HPDE6-E6E7 (cell line): ENCODE measurements at regions not wholly inside any gene's neighbourhood (a gene's known extent, or its start where the extent isn't known, plus 50 kb on each side); places are given as distances from the start of the nearest gene placed in this dataset.
"Not testable (repeated sequence)": the region's sequence is repeated elsewhere in the genome, so short reads cannot be mapped to it uniquely, and the experiment has no call there.

Experiments used
- DNase-seq: peaks from one replicate; pipeline ENCODE4 v3.0.0; 2011; ENCODE audit warnings: missing footprints; ENCODE audit errors: extremely low spot score

DNA sequence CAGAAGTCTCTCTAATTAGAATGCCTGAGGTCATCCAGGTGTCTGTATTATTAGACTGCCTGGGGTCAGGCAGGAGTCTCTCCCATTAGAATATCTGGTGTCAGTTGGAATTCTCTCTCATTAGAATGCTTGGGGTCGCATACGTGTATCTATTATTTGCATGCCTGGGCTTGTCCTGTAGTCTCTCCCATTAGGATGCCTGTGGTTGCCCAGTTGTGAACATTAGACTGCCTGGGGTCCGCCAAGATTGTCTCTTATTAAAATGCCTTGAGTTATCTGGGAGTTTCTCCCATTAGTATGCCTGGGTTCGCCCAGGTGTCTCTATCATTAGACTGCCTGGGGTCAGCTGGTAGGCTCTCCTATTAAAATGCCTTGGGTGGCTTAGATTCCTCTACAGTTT, 1494.7 kb downstream of the UQCRFS1 start:
- DNase-seq: no peak

DNA sequence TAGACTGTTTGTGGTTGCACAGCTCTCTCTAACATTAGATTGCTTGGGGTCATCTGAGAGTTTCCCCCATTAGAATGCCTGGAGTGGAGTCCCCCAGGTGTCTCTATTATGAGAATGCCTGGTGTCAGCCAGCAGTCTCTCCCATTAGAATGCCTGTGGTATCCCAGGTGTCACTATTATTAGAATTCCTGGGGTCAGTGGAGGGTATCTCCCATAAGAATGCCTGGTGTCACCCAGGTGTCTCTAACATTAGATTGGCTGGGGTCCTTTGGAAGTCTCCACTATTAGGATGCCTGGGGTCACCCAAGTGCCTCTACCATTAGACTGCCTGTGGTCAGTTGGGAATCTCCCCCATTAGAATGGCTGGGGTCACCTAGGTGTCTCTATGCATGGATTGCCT, 1495.1 kb downstream of the UQCRFS1 start:
- DNase-seq: no peak

DNA sequence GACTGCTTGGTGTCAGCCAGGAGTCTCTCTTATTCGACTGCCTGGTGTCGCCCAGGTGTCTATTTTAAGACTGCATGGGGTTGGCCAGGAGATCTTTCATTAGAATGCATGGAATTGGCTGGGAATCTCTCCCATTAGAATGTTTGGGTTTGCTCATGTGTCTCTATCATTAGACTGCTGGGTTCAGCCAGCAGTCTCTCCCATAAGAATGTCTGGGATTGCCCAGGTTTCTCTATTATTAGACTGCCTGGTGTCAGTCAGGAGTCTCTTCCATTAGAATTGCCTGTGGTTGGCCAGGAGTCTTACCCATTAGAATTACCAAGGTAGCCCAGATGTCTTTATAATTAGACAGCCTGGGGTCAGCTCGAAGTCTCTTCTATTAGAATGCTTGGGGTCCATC, 1496.0 kb downstream of the UQCRFS1 start:
- no peak for DNase-seq

DNA sequence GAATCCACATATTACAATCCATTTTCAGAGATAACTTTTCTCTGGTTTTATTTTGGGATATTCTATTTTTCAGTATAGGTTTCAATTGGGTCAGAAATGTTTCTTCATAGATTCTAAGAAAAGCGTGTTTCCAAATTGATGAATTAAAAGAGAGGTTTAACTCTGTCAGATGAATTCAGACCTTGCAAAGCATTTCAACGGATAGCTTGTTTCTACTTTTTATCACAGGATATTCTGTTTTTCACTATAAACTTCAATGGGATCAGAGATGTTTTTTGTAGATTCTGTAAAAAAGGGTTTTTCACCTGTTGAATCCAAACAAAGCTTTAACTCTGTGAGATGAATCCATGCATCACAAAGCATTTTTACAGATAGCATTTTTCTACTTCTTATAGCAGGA, 1498.1 kb downstream of the UQCRFS1 start:
- no peak for DNase-seq

DNA sequence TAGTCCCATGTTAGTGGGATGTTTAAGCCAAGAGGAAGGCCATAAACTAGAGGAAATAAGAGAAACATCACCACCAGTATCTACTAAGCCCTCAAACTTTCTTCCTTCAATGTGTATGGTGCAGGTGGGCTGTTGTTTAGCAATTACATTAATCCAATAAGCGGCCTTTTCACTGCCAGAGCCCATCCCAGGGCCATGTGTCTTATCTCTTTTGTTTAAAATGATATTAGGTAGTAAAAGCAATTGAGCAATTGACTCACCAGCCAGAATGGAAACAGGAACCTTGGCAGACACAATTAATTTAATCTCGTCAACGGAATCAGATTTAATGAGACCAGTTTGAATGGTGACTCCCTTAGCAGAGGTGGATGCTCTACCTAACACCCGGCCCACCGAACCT, 1503.5 kb downstream of the UQCRFS1 start:
- DNase-seq: no peak

DNA sequence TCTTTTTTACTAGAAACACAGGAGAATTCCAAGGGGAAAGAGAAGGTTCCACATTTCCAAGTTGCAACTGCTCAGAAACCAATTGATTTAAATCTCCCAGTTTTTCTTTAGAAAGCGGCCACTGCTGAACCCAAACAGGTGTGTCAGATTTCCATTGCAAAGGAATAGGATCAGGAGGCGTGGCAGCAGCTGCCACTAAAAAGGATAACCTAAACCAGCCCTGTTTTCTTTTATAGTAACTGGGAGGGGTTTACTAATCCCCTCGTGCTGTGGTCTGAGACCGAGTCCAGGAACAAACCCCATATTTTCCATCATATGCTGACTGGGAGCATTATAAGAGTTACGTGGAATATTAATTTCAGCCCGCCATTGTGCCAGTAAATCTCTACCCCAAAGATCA, 1504.0 kb downstream of the UQCRFS1 start:
- not testable (repeated sequence) for DNase-seq

DNA sequence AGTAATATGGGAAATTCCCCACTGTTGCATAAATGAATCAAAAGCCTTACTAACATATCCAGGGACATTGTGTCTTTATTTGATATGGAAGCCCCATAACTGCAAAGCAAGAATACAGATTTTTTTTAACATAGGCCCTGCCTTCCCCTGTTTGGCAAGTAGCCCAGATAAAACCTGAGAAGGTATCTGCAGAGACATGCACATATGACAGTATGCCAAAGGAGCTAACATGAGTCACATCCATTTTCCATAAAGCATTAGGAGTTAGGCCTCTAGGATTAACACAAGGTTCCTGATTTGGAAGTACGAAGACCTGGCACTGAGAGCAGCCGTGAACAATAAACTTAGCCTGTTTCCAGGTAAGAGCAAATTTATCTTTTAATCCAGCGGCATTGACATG, 1505.9 kb downstream of the UQCRFS1 start:
- DNase-seq: peak; percentile 13

DNA sequence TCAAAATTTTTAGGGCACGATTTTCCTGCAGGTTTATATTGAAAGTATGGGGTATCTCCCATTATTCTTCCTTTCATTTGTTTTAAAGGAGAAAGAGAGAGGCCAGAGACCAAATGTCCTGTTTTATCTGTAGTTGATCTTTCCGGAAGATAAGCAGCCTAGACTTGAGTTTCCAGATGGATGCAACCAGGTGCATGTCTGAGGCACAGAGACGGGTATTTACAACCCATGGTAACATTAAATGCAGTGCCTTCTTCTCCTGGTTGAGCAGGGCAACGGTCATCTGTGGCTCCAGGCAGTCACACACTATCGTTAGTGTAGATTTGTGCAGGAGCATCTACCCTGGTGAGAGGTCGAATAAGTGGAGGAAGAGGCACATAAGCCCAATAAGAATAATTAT, 1507.1 kb downstream of the UQCRFS1 start:
- DNase-seq: no peak

DNA sequence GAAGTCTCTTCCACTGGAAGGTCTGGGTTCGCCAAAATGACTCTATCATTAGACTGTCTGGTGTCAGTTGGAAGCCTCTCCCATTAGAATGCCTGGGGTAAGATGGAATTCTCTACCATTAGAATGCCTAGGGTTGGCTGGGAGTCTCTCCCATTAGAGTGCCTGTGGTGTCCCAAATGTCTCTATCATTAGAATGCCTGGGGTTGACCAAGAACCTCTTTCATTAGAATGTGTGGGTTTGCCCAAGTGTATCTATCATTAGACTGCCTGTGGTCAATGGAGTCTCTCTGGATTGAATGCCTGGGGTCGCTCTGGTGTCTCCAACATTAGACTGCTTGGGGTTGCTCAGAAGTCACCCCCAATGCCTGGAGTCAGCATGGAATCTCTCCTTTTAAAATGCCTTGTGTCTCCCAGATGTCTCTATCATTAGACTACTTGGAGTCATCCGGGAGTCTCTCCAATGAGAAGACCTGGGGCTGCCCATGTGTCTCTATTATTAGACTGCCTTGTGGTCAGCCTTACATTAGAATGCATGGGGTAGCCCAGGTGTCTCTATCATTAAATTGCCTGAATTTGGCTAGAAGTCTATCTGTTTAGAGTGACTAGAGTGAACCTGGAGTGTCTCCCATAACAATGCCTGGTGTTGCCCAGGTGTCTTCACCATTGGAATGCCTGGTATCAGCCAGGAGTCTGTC, 1518.4 kb downstream of the UQCRFS1 start:
- DNase-seq: no peak

DNA sequence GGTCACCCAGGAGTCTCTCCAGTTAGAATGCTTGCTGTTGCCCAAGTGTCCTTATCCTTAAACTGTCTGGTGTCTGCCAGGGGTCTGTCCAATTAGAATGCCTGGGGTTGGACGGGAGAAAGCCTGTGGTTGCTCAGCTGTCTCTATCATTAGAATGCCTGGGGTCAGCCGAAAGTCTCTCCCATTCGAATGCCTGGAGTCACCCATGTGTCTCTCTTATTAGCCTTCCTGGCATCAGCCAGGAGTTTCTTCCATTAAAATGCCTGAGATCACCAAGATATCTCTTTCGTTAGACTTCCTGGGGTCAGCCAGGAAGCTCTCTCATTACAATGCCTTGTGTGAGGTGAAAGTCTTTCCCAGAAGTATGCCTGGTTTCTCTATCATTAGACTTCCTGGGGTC, 1521.0 kb downstream of the UQCRFS1 start:
- no peak for DNase-seq

DNA sequence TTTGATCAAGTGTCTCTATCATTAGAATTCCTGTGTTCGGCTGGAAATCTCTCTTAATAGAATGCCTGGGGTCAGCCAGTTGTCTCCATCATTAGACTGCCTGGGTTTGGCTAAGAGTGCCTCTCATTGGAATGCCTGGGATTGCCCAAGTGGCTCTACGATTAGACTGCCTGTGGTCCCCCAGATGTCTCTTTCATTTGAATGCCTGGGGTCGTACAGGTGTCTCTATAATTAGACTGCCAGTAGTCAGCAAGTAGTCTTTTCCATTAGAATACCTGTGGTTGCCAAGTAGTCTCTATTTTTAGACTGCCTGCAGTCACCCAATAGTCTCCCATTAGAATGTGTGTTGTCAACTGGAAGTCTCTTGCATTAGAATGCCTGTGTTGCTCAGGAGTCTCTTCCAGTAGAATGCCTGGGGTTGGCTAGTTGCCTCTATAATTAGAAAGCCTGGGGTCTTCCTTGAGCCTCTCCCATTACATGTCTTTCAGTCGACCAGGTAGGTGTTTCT, 1523.2 kb downstream of the UQCRFS1 start:
- no peak for DNase-seq

DNA sequence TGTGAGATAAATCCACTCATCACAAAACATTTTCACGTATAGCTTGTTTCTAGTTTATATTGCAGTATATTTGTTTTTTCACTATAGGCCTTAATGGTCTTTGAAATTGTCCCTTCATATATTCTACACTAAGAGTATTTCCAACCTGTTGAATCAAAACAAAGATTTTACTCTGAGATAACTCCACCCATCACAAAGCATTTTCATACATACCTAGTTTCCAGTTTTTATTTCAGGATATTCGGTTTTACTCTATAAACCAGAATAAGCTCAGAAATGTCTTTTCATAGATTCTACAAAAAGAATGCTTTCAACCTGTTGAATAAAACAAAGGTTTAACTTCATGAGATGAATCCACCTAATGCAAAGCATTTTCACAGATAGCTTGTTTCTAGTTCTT, 1528.7 kb downstream of the UQCRFS1 start:
- no peak for DNase-seq

DNA sequence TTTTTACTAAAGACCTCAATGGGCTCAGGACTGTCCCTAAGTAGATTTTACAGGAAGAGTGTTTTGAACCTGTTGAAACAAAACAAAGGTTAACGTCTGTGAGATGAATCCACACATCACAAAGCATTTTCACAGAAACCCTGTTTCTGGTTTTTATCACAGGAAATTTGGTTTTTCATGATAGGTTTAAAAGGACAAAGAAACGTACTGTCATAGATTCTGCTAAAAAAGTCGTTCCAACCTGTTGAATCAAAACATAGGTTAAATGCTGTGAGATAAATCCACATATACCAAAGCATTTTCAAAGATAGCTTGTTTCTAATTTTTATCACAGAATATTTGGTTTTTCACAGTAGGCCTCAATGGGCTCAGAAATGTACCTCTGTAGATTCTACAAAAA, 1531.0 kb downstream of the UQCRFS1 start:
- DNase-seq: no peak

DNA sequence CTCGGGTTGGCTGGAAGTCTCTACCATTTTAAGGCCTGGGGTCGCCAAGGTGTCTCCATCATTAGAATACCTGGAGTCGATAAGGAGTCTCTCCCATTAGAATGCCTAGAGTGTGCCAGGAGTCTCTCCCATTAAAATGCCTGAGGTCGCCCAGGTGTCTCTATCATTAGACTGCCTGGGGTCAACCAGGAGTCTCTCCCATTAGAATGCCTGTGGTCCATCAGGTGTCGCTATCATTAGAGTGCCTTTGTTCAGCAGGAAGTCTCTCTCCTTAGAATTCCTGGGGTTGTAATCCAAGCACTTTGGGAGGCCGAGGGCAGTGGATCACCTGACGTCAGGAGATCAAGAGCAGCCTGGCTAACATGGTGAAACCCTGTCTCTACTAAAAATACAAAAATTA, 1533.0 kb downstream of the UQCRFS1 start:
- no peak for DNase-seq

DNA sequence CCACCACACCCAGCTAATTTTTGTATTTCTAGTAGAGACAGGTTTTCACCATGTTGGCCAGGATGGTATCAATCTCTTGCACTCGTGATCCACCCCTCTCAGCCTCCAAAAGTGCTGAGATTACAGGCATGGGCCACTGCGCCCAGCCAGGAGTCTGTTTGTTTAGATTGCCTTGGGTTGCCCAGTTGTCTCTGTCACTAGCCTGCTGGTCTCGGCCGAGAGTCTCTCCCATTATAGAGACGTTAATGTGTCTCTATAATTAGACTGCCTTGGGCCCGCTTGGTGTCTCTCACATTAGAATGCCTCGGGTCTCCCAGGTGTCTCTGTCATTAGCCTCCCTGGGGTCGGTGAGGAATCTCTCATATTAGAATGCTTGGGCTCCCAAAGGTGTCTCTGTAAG, 1533.6 kb downstream of the UQCRFS1 start:
- no peak for DNase-seq

DNA sequence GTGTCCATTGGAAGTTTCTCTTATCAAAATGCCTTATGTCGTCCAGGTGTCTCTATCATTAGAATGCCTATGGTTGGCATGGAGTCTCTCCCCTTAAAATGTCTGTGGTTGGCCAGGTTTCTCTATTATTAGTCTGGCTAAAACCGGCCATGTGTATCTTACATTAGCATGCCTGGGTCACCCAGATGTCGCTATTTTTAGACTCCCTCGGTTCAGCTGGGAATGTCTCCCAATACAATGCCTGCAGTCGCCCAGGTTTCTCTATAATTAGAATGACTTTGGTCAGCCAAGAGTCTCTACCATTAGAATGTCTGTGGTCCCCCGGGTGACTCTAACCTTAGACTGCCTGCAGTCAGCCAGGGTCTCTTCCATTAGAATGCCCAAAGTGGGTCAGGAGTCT, 1536.1 kb downstream of the UQCRFS1 start:
- DNase-seq: no peak

DNA sequence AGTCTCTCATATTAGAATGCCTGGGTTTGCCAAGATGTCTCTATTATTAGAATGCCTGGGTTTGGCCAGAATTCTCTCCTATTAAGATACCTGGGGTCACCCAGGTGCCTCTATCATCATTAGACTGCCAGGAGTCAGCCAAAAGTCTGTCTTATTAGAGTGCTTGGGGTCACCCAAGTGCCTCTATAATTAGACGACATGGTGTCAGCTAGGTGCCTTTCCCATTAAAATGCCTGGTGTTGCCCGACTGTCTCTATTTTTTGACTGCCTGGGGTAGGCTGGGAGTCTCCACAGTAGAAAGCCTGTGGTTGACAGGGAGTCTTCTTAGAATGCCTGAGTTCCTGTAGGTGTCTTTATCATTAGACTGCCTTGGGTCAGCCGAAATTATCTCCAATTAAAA, 1536.6 kb downstream of the UQCRFS1 start:
- no peak for DNase-seq

DNA sequence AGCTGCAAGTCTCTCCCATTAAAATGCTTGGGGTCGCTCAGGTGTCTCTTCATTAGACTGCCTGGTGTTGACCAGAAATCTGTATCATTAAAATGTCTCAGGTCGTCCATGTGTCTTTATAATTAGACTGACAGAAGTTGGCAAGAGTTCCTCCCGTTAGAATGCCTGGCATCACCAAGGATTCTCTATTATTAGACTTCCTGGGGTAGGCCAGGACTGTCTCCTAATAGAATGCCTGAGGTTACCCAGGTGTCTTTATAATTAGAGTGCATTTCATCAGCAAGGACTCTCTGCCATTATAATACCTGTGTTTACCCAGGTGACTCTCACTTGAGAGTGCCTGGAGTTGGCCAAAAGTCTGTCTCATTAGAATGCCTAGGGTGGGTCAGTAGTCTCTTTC, 1537.2 kb downstream of the UQCRFS1 start:
- DNase-seq: no peak

DNA sequence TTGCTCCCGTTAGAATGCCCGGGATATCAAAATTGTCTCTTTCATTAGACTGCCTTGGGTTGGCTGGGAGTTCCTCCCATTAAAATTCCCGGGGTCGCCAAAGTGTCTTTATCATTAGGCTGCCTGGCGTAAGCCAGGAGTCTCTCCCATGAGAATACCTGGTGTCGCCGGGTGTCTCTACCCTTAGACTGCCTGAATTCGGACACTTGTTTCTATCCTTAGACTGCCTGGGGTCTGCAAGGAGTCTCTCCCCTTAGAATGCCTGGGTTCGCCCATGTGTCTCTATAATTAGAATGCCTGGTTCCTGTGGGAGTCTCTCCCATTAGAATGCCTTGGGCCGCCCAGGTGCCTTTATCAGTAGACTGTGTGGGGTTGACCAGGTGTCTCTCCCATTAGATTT, 1538.2 kb downstream of the UQCRFS1 start:
- DNase-seq: no peak

DNA sequence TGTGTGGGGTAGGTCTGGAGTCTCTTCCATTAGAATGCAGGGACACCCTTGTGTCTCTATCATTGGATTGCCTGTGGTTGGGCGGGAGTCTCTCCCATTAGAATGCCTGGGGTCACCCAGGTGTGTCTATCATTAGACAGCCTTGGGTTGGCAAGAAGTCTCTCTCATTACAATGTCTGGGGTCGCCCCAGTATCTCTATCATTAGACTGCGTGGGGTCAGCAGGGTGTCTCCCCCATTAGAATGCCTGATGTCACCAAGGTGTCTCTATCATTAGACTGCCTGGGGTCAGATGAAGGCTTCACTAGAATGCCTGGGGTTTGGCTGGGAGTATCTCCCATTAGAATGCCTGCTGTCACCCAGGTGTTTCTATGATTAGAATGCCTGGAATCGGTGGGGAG, 1539.0 kb downstream of the UQCRFS1 start:
- DNase-seq: no peak

DNA sequence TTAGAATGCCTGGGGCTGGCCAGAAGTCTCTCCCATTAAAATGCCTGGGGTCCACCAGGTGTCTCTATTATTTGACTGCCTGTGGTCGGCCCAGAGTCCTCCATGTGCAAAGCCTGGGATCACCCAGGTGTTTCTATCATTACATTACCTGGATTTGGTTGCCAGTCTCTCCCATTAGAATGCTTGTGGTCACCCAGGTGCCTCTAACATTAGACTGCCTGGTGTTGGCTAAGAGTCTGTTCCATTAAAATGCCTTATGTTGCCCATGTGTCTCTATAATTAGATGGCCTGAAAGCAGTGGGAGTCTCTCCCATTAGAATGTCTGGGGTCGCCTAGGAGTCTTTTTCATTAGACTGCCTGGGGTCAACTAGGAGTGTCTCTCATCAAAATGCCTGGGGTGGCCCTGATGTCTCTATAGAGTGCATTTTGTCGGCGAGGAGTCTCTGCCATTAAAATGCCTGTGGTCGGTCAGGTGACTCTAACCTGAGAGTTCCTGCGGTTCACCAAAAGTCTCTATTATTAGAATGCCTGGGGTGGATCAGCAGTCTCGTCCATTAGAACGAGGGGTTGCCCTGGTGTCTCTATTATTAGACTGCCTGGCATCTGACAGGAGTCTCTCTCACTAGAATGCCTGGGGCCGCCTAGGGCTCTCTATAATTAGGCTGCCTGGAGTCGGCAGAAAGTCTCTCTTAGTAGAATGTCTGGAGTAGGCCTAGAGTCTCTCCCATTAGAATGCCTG, 1540.5 kb downstream of the UQCRFS1 start:
- no peak for DNase-seq

DNA sequence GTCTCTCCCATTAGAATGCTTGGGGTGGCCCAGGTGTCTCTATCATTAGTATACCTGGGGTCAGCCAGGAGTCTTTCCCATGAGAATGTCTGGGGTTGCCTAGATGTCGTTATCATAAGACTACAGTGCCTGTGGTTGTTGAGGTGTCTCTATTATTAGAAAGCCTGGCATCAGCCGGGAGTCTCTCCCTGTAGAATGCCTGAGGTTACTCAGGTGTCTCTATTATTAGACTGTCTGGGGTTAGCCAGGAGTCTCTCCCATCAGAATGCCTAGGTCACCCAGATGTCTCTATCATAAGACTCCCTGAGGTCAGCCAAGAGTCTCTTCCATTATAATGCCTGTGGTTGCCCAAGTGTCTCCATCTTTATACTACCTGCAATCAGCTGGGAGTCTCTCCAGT, 1541.1 kb downstream of the UQCRFS1 start:
- DNase-seq: no peak

DNA sequence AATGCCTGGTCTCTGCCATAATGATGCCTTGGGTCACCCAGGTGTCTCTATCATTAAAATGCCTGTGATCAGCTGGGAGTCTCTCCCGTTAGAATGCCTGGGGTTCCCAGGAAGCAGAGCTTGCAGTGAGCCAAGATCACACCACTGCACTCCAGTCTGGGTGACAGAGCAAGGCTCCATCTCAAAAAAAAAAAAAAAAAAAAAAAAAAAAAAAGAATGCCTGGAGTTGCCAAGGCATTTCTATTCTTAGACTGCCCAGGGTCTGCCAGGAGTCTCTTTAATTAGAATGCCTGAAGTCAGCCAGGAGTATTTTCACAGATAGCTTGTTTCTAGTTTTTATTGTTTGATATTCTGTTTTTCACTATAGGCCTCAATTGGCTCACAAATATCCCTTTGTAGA, 1552.5 kb downstream of the UQCRFS1 start:
- DNase-seq: no peak
